ENCODE measurements at regions not wholly inside any gene's neighbourhood (a gene's known extent, or its start where the extent isn't known, plus 50 kb on each side); places are given as distances from the start of the nearest gene placed in this dataset.

DNA sequence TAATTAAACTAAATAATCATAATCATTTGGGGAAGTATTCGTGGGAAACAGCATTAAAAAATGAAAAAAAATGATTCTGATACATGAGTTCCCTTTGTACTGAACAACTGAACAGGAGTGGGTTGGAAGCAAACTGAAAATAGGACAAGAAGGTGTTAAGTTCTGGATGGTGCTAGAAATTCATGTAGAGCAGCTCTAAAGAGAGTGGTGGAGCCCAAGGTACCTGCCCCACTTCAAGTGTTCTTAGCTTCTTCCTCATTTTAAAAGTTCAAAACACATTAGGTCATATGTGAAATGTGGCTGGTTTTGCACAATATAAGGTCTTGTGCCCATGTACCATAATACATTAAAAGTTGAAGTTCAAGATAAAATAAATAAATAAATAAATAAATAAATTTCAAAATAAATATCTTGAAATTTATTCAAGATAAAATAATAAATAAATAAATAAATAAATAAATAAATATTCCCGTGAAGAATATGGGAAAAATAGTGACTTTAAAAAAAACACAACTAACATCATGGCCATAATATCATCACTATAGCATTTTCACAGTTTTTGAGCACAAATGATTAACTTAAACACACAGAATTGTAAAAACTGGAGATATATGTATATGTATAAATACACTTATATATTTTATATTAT is 191.5 kb upstream of the PRKD1 start:
- Histone ChIP-seq H3K4me1 (ENCODE audit: low read depth) (no peaks in the 10 kb centered on the region), H3K27me3 (no peaks in the 10 kb centered on the region), H3K27ac (no peak overlapping the region), H3K4me3 (no peak overlapping the region), H3K36me3 (no peaks in the 10 kb centered on the region), H3K9me3 (ENCODE audit: low read depth) (no peaks in the 10 kb centered on the region)
- TF ChIP-seq, protein P1, sequence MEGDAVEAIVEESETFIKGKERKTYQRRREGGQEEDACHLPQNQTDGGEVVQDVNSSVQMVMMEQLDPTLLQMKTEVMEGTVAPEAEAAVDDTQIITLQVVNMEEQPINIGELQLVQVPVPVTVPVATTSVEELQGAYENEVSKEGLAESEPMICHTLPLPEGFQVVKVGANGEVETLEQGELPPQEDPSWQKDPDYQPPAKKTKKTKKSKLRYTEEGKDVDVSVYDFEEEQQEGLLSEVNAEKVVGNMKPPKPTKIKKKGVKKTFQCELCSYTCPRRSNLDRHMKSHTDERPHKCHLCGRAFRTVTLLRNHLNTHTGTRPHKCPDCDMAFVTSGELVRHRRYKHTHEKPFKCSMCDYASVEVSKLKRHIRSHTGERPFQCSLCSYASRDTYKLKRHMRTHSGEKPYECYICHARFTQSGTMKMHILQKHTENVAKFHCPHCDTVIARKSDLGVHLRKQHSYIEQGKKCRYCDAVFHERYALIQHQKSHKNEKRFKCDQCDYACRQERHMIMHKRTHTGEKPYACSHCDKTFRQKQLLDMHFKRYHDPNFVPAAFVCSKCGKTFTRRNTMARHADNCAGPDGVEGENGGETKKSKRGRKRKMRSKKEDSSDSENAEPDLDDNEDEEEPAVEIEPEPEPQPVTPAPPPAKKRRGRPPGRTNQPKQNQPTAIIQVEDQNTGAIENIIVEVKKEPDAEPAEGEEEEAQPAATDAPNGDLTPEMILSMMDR (IDR thresholded peaks at IDR 0.05; ENCODE audit: low read depth, low read length): no peak
- no peak for DNase-seq (ENCODE audit: low read depth in 1 of 2, low spot score in 1 of 2)

DNA sequence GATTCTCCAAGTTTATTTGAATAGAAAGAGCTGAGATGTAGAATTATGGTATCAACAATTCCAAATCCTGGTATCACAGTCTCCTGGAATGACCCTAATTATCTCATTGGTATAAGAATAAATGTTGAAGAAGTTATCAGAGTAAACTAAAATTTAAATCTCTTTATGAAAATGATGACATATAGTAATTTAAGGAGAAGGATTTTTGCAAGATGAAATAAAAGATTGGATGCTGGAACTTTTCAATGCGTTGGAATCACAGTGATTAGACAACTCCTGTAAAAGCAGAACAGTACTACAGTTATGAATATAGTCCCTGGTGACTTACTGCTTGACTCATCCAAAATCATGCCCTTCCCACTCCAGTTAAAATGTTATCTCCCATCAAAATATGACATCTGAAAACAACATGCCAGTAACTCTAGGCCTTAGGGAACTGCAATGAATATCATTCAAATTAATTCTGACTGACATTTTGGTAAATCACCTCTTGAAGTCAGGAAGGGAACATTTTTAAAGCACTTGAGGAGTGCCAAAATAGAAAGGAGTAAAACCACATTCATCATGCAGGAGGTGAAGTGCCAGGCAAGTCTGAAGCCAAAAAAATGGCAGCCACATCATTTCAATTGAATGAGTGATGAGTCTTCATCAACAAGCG is 197.8 kb upstream of the PRKD1 start:
- no peak overlapping the region for H3K4me3 ChIP-seq
- TF ChIP-seq, protein P1 (IDR thresholded peaks at IDR 0.05; ENCODE audit: low read depth, low read length): no peak
- H3K27ac ChIP-seq: no peak overlapping the region
- H3K9me3 ChIP-seq (ENCODE audit: low read depth): no peaks in the 10 kb centered on the region
- H3K4me1 ChIP-seq (ENCODE audit: low read depth): no peaks in the 10 kb centered on the region
- no peak for DNase-seq (ENCODE audit: low read depth in 1 of 2, low spot score in 1 of 2)
- H3K36me3 ChIP-seq: no peaks in the 10 kb centered on the region
- no peaks in the 10 kb centered on the region for H3K27me3 ChIP-seq

DNA sequence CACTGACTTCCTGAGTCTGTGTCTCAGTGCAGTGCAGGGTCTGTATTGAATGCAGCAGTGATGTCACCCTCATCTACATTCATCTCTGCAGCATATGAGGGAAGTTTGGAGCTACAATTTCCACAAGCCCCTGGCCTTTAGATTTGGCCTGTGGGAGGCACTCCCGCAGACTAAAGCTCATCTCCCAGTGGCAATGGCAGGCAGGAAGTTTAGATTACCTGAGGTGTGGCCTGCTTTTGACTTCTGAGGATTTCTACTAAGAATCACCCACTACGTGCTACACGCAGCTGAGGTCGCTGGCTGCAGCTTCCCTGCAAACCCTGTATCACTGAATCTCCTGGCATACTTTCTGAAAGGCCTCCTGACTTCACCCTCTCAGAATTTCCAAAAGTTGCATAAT is 202.2 kb upstream of the PRKD1 start:
- Histone ChIP-seq H3K9me3 (ENCODE audit: low read depth) (no peaks in the 10 kb centered on the region), H3K4me3 (no peak overlapping the region), H3K27me3 (no peaks in the 10 kb centered on the region), H3K36me3 (no peaks in the 10 kb centered on the region), H3K4me1 (ENCODE audit: low read depth) (no peaks in the 10 kb centered on the region), H3K27ac (no peak overlapping the region)
- DNase-seq (ENCODE audit: low read depth in 1 of 2, low spot score in 1 of 2): peak in 1 of 2 donors; percentile 10
- TF ChIP-seq, protein P1 (IDR thresholded peaks at IDR 0.05; ENCODE audit: low read depth, low read length): no peak

DNA sequence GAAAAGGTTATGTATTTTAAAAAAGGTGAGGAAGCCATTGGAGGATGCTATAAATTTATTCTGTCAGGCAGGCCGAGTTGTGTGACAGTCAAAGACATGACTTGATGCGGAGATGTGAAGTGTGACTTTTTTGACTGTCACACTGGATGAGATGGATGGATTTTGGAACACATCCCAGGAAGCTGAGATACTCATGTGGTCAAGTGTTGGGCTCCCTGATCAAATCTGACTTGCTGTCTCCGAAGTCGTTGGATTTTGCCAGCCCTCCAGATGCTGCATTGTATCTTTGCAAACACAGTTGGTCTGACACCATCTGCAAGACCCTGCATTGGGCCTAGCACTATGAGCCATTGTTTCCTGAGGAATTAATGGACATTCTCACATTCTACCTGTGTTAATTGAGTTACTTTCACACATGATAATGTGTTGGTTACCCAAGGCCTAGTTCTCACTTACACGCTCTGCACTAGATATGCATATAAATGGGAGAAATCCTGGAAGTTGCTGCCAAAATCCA is 204.0 kb upstream of the PRKD1 start:
- no peak overlapping the region for H3K4me3 ChIP-seq
- H3K27ac ChIP-seq: no peak overlapping the region
- no peaks in the 10 kb centered on the region for H3K27me3 ChIP-seq
- H3K36me3 ChIP-seq: no peaks in the 10 kb centered on the region
- TF ChIP-seq, protein P1 (IDR thresholded peaks at IDR 0.05; ENCODE audit: low read depth, low read length): no peak
- H3K9me3 ChIP-seq (ENCODE audit: low read depth): no peaks in the 10 kb centered on the region
- no peak for DNase-seq (ENCODE audit: low read depth in 1 of 2, low spot score in 1 of 2)
- no peaks in the 10 kb centered on the region for H3K4me1 ChIP-seq (ENCODE audit: low read depth)

DNA sequence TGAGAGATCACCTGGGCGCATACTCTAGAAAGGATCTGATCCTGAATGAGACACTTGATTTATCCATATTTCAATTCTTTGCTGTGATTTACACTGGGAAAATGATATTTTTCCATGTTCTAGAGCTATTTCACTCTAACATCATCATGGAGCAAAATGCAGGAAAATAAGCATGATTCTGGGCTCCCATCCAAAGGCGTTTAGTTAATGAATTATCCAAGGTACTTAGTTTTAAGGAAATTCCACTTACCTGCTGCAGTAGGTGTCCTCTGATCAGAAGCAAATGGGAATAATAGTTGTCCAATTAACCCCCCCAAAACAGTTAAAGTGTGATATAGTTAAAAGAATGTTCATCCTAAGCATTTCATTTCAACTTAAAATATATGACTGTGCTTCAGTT is 204.5 kb upstream of the PRKD1 start:
- Histone ChIP-seq H3K9me3 (ENCODE audit: low read depth) (no peaks in the 10 kb centered on the region), H3K36me3 (no peaks in the 10 kb centered on the region)

More for the DNA sequence above, 204.5 kb upstream of the PRKD1 start:
- Histone ChIP-seq H3K4me1 (ENCODE audit: low read depth) (no peaks in the 10 kb centered on the region), H3K27me3 (no peaks in the 10 kb centered on the region), H3K27ac (no peak overlapping the region), H3K4me3 (no peak overlapping the region)
- TF ChIP-seq, protein P1 (IDR thresholded peaks at IDR 0.05; ENCODE audit: low read depth, low read length): no peak
- no peak for DNase-seq (ENCODE audit: low read depth in 1 of 2, low spot score in 1 of 2)
